OCI-LY7 (cell line): ENCODE measurements at regions not wholly inside any gene's neighbourhood (a gene's known extent, or its start where the extent isn't known, plus 50 kb on each side); places are given as distances from the start of the nearest gene placed in this dataset.

Experiments used
- CTCF ChIP-seq: fragments of 200-600 bp; sonication (generic); conservative IDR thresholded peaks from 2 replicates; pipeline ENCODE4 v1.5.1; 2014; ENCODE audit warnings: mild to moderate bottlenecking, antibody characterized with exemption, low read length, moderate library complexity, mixed read lengths
- EZH2phosphoT487 ChIP-seq: fragments of 200-600 bp; sonication (generic); IDR thresholded peaks from 2 replicates; pipeline ENCODE4 v1.6.1; 2018; ENCODE audit warnings: low read depth, borderline replicate concordance, mild to moderate bottlenecking, mixed run types, antibody characterized with exemption, low read length, moderate library complexity, mixed read lengths

GRCh38 chr2:120681181-120681580 lies 54.5 kb upstream of the GLI2 start:
- TF ChIP-seq CTCF (no peak), EZH2phosphoT487 (no peak)
